HG03469 (cell line): ENCODE measurements at regions not wholly inside any gene's neighbourhood (a gene's known extent, or its start where the extent isn't known, plus 50 kb on each side); places are given as distances from the start of the nearest gene placed in this dataset.
"Not testable (repeated sequence)": the region's sequence is repeated elsewhere in the genome, so short reads cannot be mapped to it uniquely, and the experiment has no call there.

Experiments
- ATAC-seq: cut with Tn5 transposase; IDR thresholded peaks from one replicate; pipeline ENCODE4 v1.9.1; 2021; ENCODE audit warnings: mild to moderate bottlenecking, moderate library complexity, moderate number of reproducible peaks; ENCODE audit not compliant: unreplicated experiment

GRCh38 chr22:23466351-23466750, 113.7 kb downstream of the IGLL1 start:
- no peak for ATAC-seq

DNA sequence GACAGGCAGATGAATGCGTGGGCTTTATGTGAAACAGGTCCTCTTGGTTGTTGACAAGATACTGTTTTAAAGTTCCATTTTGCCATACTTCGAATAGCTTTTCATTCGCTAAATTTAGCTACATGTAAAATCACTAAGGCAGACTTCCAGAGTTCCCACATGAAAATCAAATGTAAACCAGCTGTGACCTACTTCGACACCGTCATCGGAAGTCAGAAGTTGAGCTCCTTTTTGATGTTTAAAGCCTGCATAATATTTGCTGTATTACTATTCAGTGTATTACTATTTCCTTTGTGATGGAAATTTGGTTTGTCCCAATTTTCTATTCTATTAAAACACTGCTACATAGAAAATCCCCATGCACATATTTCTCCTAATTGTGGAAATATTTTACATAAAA, 115.3 kb downstream of the IGLL1 start:
- not testable (repeated sequence) for ATAC-seq

GRCh38 chr22:23460517-23461031, 119.5 kb downstream of the IGLL1 start:
- not testable (repeated sequence) for ATAC-seq

DNA sequence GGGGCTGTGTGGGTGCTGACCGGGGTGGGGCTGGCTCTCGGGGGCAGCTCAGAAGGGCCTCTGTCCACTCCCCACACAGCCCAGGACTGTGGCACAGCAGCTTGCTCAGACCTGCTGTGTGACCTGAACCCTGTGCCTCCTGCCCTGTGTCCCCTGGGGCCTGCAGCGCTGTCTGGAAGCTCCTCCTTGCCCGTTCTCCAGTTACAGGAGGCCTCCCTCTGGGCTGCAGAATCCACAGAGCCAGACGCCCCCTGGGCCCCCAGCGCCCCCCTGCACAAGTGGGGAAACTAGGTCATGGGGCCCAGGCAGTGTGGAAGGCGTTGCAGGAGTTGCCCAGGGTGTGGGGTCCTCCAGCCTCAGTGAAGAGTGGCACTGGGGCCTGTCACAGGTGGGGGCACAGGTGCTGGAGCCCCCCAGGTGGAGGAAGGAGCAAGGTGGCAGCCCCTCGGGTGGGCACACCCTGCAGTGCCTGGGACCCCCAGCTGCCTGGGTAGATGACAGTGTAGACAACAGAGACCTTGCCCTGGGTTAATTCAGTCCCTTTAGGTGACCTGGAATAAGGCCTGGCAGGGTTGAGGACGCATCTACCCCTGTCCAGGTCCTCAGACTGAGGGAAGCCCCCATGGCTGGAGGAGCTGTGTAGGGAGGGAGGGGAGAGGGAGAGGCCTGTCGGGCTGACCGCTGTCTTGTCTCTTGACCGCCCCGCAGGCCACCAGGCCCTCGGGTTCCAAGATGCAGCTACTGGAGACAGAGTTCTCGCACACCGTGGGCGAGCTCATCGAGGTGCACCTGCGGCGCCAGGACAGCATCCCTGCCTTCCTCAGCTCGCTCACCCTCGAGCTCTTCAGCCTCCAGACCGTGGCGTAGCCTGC, 120.2 kb downstream of the IGLL1 start:
- not testable (repeated sequence) for ATAC-seq

DNA sequence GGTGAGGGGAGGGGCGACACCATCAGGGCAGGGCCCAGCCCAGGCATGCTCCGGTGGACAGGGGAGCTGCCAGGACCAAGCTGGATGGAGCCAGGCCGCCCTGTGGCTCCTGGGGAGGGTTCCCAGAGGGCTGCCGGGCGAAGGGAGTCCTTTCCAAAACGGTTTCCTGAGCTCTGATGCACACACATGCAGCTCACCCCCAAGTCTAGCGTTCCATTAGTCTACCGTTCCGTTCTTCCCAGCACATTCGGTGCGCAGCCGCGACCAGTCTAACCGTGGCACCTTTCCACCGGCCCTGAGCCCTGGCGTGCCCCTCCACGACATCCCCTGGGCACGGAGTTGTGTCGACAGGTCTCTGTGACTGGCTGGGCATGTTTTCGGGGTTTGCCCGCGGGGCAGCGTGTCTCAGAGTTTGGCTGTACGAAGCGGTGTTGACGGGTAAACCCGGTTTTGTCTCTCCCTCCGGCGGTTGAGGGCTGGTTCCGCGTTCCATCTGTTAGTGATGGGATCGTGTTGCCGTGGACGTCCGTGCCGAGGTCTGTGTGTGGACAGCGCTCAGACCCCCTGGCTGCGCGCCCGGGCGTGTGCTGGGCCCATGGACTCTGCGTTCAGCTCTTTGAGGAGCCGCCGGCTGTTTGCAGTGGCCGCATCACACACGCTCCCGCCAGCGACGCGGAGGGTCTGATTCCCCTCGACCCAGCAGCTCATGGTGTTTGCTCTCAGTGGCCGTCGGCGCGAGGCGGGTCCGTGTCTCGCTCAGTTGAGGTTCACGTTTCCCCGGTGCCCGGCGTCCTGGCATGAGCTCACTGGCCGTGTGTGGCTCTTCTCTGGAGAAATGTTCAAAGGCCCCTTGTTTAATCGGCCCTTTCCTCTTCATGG, 121.2 kb downstream of the IGLL1 start:
- no peak for ATAC-seq

- ATAC-seq = no peak
Observed at GRCh38 chr22:23457380-23457985, 122.6 kb downstream of the IGLL1 start.

DNA sequence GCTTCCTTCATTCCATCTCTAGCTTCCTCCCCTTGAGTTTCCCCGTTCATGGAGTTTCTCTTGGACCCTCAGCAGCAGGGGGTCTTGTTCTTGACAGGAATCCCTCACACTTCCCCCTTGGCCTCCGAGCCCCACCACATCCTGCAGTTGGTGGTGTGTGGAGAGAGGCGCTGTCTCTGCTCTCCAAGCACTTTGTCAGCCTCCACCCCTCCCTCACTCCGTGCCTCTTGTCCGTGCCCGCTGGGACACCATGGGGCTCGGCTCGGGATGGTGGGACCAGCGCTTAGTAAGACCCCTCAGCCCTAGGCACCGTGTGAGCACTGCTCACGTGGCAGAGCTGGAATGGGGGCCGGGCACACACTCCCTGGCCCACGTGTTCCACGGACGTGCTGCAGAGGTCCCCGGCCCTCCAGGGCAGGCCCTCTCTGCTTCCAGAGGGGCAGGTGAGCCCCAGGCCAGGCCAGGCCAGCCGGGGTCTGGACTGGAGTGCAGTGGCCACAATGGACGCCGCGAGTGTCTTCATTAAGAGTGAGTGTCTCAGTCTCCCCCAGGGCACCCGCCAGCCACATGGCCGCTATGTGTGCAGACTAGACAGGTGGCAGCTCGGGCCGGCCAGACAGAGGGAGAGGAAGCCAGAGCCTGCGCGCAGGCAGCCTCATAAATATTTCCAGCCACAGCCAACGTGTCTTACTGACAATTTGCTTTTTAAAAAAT, 123.3 kb downstream of the IGLL1 start:
- not testable (repeated sequence) for ATAC-seq

DNA sequence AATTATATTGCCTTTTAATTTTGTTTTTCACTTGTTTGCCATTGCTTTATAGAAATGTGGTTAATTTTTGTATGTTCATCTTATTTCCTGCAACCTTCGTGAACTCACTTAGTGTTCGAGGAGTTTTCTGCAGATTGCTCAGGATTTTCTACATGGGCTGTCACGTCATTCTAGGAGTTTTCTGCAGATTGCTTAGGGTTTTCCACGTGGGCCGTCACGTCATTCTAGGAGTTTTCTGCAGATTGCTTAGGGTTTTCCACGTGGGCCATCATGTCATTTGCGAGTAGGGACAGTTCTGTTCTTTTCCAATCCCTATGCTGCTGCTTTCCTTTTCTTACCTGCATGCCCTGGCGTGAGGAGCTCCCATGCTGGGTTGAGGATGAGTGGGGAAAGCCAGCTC, 125.7 kb downstream of the IGLL1 start:
- not testable (repeated sequence) for ATAC-seq

DNA sequence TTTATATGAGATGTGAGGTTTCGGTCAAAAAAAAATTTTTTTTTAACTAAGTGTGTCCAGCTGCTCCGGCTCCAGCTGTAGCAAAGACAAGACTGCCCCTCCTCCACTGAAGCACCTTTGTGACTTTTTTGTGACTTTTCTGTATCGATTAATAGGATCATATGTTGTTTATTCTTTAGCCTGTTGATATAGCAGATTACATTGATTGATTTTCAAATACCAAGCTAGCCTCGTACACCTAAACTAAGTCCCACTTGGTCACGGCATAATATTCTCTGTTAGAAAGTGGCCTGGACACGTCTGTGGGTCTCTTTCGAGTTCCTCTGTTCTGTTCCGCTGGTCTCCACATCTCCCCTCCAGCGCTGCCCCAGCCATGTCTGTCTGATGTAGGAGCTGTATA, 126.8 kb downstream of the IGLL1 start:
- no peak for ATAC-seq

DNA sequence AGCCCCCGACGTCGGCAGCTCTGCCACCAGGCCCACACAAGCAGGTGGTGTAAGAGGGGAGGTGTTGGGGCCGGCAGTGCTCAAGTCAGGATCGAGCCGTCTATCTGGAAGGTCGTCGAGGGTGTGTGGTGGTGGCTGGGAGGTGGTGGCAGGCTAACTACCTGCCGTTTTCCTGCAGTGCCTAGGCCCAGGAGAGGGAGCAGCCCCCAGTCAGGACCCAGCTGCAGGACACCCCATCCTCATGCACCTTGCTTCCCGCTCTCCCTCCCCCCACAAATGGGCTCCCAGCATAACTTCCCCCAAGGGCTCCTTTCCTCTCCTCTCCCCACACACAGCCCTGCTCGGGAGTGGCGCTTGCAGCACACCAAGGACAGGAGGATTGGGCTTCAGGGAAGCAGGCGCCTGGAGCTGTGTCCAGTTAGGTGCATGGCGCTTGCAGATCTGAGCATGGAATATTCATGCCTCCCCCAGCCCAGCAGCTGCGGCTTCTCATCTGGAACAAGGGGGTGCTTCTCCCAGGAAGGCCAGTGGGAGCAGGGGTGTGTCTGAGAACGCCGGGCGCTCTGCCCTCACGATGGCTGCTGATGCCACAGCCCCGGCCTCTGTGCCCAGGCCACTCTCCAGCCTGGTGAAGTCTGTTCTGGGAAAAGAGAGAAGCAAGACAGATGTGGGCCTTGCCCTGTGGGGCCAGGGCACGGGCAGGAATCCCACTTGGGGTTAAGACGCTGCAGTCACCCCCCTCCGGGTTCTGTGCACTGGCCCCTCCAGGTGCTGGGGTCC, 127.7 kb downstream of the IGLL1 start:
- ATAC-seq = no peak

DNA sequence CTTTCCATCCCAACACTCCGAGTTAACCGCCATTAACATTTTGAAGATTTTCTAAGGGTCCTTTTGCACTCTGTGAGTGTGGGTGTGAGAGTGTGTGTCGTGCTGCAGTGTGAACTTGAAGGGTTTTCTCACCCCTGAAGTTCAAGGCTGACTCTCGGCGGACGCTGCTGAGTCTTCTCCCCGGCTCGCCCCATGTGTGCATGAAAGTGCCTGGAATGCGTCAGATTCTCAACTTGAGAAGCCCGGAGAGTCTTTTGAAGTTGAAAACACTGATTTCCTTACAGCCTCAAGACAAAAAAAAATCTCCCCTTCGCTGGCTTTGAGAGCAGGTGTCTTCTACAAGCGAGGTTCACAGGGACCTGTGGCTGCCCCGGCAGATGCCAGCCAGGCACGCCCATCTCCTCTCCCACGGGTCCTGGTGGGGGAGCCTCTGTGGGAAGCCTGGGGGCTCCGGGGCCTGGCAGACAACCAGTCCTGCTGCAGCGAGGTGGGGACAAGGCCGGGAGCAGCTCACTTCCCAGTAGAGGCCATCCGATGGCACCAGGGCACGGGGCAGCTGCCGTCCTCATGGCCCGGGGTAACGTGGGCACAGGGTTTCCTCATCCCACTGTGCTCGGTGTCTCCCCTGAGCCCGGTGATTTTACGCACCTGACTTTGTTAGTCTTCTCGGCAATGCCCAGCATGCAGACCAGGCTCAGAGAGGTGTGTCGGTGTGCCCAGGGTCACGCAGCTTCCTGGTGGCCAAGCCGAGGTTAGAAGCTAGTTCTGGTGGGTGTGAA, 128.4 kb downstream of the IGLL1 start:
- not testable (repeated sequence) for ATAC-seq

DNA sequence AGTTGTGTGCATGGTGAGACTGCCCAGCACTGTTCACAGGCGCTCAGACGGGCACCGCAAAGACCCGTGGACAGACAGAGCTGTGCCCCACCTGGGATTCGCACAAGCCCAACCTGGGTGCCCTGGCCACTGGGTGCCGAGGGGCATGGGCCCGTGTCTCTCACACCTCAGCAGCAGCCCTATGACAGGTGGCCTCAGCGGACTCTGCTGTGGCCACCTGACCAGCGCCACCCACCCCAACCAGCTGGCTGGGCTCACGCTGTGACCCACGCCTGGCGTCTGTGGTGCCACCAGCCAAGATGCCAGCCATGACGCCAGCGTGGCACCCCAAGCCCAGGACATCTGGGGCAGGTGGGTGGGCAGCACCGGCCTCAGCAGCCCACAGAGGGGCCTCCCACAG, 129.3 kb downstream of the IGLL1 start:
- not testable (repeated sequence) for ATAC-seq

DNA sequence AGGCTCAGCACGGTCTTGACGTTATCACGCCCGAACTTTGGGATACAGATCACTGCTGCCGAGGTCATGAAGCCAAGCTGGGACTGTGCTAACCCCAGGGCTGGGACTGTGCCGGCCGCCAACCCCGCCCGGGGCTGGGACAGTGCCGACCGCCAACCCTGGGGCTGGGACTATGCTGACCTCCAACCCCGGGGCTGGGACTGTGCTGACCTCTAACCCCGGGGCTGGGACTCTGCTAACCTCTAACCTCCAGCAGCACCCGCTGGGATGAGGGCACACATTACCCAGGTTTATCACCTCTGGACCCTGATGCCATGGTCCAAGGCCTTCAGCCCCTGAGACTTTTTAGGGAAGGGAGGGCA, 129.7 kb downstream of the IGLL1 start:
- no peak for ATAC-seq

DNA sequence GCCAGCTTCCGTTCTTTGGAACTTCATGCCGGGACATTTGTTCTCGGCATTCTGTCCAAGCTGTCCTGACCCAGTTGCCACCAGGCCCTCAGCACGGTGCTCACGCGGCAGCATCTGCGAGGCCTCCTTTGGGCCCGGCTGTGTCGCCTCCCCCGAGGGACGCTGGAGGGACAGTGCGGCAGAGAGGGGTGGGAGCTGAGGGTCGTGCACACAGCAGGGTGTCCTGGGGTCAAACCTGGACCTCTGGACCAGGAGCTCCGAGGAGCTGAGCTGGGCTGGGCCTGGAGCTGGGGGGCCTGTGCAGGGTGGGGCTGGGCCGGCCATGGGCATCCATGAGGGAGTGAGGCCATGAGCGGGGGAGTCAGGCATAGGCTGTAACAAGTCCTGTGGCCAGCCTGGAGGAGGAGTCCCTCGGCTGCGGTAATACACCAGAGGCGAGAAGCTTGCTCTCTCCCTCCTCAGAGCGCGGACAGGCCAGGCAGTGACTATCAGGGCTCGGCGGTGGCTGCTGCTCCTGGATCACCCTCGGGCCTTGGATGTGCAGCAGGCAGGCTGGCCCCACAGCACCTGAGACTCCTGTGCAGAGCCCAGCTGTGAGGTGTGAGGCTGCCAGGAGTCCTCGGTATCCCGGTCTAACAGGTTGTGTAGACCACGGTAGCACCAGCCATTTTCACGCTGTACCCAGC, 130.2 kb downstream of the IGLL1 start:
- not testable (repeated sequence) for ATAC-seq

DNA sequence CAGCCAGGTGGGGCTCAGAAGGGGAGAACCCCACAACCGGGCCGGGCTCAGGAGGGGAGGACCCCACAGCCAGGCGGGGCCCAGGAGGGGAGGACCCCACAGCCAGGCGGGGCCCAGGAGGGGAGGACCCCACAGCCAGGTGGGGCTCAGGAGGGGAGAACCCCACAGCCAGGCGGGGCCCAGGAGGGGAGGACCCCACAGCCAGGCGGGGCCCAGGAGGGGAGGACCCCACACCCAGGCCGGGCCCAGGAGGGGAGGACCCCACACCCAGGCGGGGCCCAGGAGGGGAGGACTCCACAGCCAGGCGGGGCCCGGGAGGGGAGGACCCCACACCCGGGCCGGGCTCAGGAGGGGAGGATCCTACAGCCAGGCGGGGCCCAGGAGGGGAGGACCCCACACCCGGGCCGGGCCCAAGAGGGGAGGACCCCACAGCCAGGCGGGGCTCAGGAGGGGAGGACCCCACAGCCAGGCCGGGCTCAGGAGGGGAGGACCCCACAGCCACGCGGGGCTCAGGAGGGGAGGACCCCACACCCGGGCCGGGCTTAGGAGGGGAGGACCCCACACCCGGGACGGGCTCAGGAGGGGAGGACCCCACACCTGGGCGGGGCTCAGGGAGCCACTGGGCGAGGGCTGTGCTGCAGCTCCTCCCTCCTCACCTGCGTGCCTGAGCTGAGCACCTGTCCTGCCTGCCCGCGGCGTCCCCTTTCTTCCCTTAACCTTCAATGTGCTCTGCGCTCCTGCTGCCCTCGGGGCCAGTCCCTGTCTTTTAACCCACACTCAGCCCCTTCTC, 131.4 kb downstream of the IGLL1 start:
- ATAC-seq = not testable (repeated sequence)

DNA sequence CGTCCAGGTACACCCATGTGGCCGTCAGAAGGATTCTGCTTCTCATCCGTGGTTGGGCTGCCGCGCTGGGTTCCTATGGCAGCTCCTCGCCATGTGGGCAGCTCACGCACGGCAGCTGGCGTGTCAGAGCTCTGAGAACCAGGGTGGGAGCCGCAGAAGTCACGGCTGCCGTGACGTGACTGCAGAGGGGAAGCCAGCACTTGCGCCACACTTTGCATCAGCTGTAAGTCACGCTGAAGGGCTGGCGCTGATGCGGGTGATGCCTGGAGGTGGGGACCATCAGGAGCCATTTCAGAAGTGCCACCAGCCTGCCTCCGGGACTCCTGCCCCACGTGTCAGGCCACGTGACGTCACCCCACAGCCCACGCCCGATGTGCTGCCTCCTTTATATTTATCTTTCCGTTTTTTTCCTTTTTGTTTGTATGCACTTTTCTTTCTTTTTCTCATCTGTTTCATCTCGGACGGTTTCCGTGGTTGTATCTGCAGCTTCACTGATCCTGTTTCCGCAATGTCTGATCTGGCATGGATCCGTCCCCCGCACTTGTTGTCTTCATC, 133.2 kb downstream of the IGLL1 start:
- ATAC-seq = no peak

GRCh38 chr22:23446194-23446593, 133.9 kb downstream of the IGLL1 start:
- ATAC-seq = not testable (repeated sequence)
